Endodermal cell (in vitro differentiated cells): ENCODE measurements at regions not wholly inside any gene's neighbourhood (a gene's known extent, or its start where the extent isn't known, plus 50 kb on each side); places are given as distances from the start of the nearest gene placed in this dataset.

Experiments
- DNase-seq: peaks from one replicate; pipeline ENCODE4 v3.0.0-alpha.2; 2017
- H3K27ac ChIP-seq: 2 replicates; pipeline ENCODE4 v1.5.1; 2013; ENCODE audit warnings: mild to moderate bottlenecking, low read depth, low read length, moderate library complexity
- H3K27me3 ChIP-seq: 2 replicates; pipeline ENCODE4 v1.6.1; 2013; ENCODE audit warnings: mild to moderate bottlenecking, low read length, moderate library complexity; ENCODE audit not compliant: insufficient read depth, control insufficient read depth, poor library complexity, severe bottlenecking
- H3K36me3 ChIP-seq: 2 replicates; pipeline ENCODE4 v1.7.0; 2013; ENCODE audit warnings: mild to moderate bottlenecking, low read length, moderate library complexity; ENCODE audit not compliant: control insufficient read depth, insufficient read depth
- H3K4me1 ChIP-seq: one replicate; pipeline ENCODE4 v1.7.0; 2013; ENCODE audit warnings: low read length; ENCODE audit not compliant: control insufficient read depth, insufficient read depth
- H3K4me3 ChIP-seq: 2 replicates; pipeline ENCODE4 v1.5.1; 2013; ENCODE audit warnings: mild to moderate bottlenecking, low read length, moderate library complexity
- H3K9ac ChIP-seq: 2 replicates; pipeline ENCODE4 v1.6.1; 2013; ENCODE audit warnings: mild to moderate bottlenecking, low read length, moderate library complexity; ENCODE audit not compliant: poor library complexity, severe bottlenecking; ENCODE audit errors: extremely low read depth
- H3K9me3 ChIP-seq: 2 replicates; pipeline ENCODE4 v1.6.1; 2013; ENCODE audit warnings: mild to moderate bottlenecking, low read length, moderate library complexity; ENCODE audit not compliant: control insufficient read depth
- H3K27ac Mint-ChIP-seq: 2 replicates; pipeline ENCODE4 v1.8.0; 2020; ENCODE audit warnings: mixed read lengths
- H3K27me3 Mint-ChIP-seq: 2 replicates; pipeline ENCODE4 v1.8.0; 2021; ENCODE audit warnings: mild to moderate bottlenecking, mixed read lengths; ENCODE audit not compliant: insufficient read depth
- H3K36me3 Mint-ChIP-seq: 2 replicates; pipeline ENCODE4 v1.8.0; 2020; ENCODE audit warnings: low read depth, mixed read lengths
- H3K4me1 Mint-ChIP-seq: 2 replicates; pipeline ENCODE4 v1.8.0; 2020; ENCODE audit warnings: mixed read lengths
- H3K4me3 Mint-ChIP-seq: 2 replicates; pipeline ENCODE4 v1.8.0; 2020; ENCODE audit warnings: mild to moderate bottlenecking, moderate library complexity, mixed read lengths
- H3K9me3 Mint-ChIP-seq: 2 replicates; pipeline ENCODE4 v1.8.0; 2020; ENCODE audit warnings: mild to moderate bottlenecking, mixed read lengths
- WGBS, 2 experiments: methylation state at CpG; one replicate each; pipeline versions ENCODE4 v1.1.5 to v1.1.7; 2013; ENCODE audit warnings: missing lambda C conversion rate in 2 of 2, mixed read lengths in 1 of 2; ENCODE audit not compliant: insufficient coverage in 1 of 2, insufficient read length in 1 of 2; 5-methylcytosine and 5-hydroxymethylcytosine counted together
- TF ChIP-seq, protein P1 (sequence below): fragments of 200-600 bp; sonication (generic); conservative IDR thresholded peaks from 2 replicates; pipeline ENCODE4 v1.5.0; 2021; ENCODE audit warnings: antibody characterized with exemption, mild to moderate bottlenecking

GRCh38 chr6:156652231-156652750 lies 124.9 kb upstream of the ARID1B start:
- Mint-ChIP-seq H3K4me3 (no peak overlapping the region), H3K27ac (no peak overlapping the region), H3K36me3 (no peaks in the 10 kb centered on the region), H3K9me3 (peaks cover 6% of the 10 kb centered on the region), H3K4me1 (peaks cover 16% of the 10 kb centered on the region), H3K27me3 (no peaks in the 10 kb centered on the region)
- no peaks in the 10 kb centered on the region for H3K27me3 ChIP-seq
- no peaks in the 10 kb centered on the region for H3K9me3 ChIP-seq
- no peaks in the 10 kb centered on the region for H3K4me1 ChIP-seq
- 96 to 100% methylated on average over 5 of the region's 5 CpGs for WGBS, 2 experiments
- H3K9ac ChIP-seq: no peak overlapping the region
- H3K4me3 ChIP-seq: no peak overlapping the region
- DNase-seq: no peak
- TF ChIP-seq, protein P1, sequence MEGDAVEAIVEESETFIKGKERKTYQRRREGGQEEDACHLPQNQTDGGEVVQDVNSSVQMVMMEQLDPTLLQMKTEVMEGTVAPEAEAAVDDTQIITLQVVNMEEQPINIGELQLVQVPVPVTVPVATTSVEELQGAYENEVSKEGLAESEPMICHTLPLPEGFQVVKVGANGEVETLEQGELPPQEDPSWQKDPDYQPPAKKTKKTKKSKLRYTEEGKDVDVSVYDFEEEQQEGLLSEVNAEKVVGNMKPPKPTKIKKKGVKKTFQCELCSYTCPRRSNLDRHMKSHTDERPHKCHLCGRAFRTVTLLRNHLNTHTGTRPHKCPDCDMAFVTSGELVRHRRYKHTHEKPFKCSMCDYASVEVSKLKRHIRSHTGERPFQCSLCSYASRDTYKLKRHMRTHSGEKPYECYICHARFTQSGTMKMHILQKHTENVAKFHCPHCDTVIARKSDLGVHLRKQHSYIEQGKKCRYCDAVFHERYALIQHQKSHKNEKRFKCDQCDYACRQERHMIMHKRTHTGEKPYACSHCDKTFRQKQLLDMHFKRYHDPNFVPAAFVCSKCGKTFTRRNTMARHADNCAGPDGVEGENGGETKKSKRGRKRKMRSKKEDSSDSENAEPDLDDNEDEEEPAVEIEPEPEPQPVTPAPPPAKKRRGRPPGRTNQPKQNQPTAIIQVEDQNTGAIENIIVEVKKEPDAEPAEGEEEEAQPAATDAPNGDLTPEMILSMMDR: no peak
- no peaks in the 10 kb centered on the region for H3K36me3 ChIP-seq
- H3K27ac ChIP-seq: no peak overlapping the region

DNA sequence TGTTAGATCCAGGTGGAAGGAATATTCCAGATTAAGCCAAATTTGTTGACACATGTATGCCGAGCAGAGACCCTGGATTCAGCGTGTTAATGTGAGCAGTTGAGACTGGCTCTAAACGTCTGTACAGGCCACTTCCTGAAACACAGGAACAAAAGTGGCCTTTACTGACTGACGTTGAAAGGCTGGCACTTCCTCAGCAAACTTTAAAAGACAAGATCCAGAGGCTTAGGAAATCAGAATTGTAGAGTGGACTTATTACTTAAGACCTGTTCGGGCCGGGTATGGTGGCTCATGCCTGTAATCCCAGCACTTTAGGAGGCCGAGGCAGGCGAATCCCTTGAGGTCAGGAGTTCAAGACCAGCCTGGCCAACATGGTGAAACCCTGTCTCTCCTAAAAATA lies 125.7 kb upstream of the ARID1B start:
- DNase-seq: no peak
- Histone ChIP-seq H3K27ac (no peak overlapping the region), H3K9me3 (no peaks in the 10 kb centered on the region), H3K36me3 (no peaks in the 10 kb centered on the region), H3K27me3 (no peaks in the 10 kb centered on the region), H3K4me3 (no peak overlapping the region), H3K4me1 (no peaks in the 10 kb centered on the region), H3K9ac (no peak overlapping the region)
- WGBS, 2 experiments: 94 to 95% methylated on average over 6 to 8 of the region's 8 CpGs
- TF ChIP-seq, protein P1: no peak
- Mint-ChIP-seq H3K4me1 (peaks cover 15% of the 10 kb centered on the region), H3K4me3 (no peak overlapping the region), H3K36me3 (no peaks in the 10 kb centered on the region), H3K27ac (no peak overlapping the region), H3K9me3 (peaks cover 6% of the 10 kb centered on the region), H3K27me3 (no peaks in the 10 kb centered on the region)

DNA sequence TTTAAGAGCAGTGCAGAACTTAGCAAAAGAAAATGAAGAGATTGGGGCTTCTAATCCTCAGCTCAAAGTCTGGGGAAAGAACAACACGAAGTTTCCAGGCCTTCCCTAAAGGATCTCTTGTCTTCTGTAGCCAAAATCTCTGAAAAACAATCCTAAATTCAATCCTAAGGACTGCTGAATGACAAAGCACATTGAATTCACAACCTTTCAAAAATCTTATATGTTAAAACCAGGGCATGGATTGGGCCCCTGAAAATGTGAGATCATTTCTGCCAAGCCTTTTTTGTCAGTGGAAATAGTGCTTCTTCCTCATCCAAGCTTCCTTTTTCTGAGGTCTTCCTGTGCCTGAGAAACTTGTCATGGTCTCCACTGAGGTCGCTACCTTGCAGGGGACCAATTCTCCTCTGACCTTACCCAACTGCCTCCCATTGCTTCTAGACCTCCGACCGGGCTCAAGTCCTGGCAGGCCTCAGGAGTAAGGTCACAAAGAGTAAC lies 126.2 kb upstream of the ARID1B start:
- 62 to 86% methylated on average over 1 to 4 of the region's 4 CpGs for WGBS, 2 experiments
- no peaks in the 10 kb centered on the region for H3K36me3 Mint-ChIP-seq

More for the DNA sequence above, 126.2 kb upstream of the ARID1B start:
- no peak overlapping the region for H3K27ac ChIP-seq
- no peaks in the 10 kb centered on the region for H3K9me3 ChIP-seq
- H3K4me1 ChIP-seq: no peaks in the 10 kb centered on the region
- no peak overlapping the region for H3K27ac Mint-ChIP-seq
- H3K9me3 Mint-ChIP-seq: peaks cover 6% of the 10 kb centered on the region
- H3K9ac ChIP-seq: no peak overlapping the region
- TF ChIP-seq, protein P1: no peak
- H3K36me3 ChIP-seq: no peaks in the 10 kb centered on the region
- no peaks in the 10 kb centered on the region for H3K27me3 ChIP-seq
- no peak for DNase-seq
- H3K4me3 ChIP-seq: no peak overlapping the region
- H3K4me1 Mint-ChIP-seq: peaks cover 15% of the 10 kb centered on the region
- H3K4me3 Mint-ChIP-seq: no peak overlapping the region
- no peaks in the 10 kb centered on the region for H3K27me3 Mint-ChIP-seq
